ENCODE measurements at regions not wholly inside any gene's neighbourhood (a gene's known extent, or its start where the extent isn't known, plus 50 kb on each side); places are given as distances from the start of the nearest gene placed in this dataset.
"Not testable (repeated sequence)": the region's sequence is repeated elsewhere in the genome, so short reads cannot be mapped to it uniquely, and the experiment has no call there.

GRCh38 chr6:23533944-23534343, 592.1 kb upstream of the NRSN1 start:
- H3K4me3 ChIP-seq: no peak overlapping the region
- H3K27ac ChIP-seq: no peak overlapping the region
- 70 to 78% methylated on average over 7 of the region's 7 CpGs for WGBS, 2 donors
- intact Hi-C loops (cut with DNase I): no loop called here
- no peaks in the 10 kb centered on the region for H3K4me1 ChIP-seq
- no peak for DNase-seq
- no peaks in the 10 kb centered on the region for H3K36me3 ChIP-seq
- H3K9me3 ChIP-seq: no peaks in the 10 kb centered on the region
- H3K27me3 ChIP-seq: no peaks in the 10 kb centered on the region
- no peak for TF ChIP-seq POLR2A (IDR thresholded peaks at IDR 0.05)
- TF ChIP-seq EP300 (IDR thresholded peaks at IDR 0.05): no peak
- TF ChIP-seq CTCF (IDR thresholded peaks at IDR 0.05): no peak

GRCh38 chr6:23534351-23534750, 591.7 kb upstream of the NRSN1 start:
- Histone ChIP-seq H3K4me1 (no peaks in the 10 kb centered on the region), H3K27me3 (no peaks in the 10 kb centered on the region), H3K4me3 (no peak overlapping the region), H3K36me3 (no peaks in the 10 kb centered on the region), H3K27ac (no peak overlapping the region), H3K9me3 (no peaks in the 10 kb centered on the region)
- 51 to 71% methylated on average over 2 of the region's 2 CpGs for WGBS, 2 donors
- no peak for DNase-seq
- TF ChIP-seq EP300 (IDR thresholded peaks at IDR 0.05): no peak
- no peak for TF ChIP-seq POLR2A (IDR thresholded peaks at IDR 0.05)
- no peak for TF ChIP-seq POLR2AphosphoS5 (IDR thresholded peaks at IDR 0.05)
- no peak for TF ChIP-seq CTCF (IDR thresholded peaks at IDR 0.05)
- intact Hi-C loops (cut with DNase I): no loop called here

DNA sequence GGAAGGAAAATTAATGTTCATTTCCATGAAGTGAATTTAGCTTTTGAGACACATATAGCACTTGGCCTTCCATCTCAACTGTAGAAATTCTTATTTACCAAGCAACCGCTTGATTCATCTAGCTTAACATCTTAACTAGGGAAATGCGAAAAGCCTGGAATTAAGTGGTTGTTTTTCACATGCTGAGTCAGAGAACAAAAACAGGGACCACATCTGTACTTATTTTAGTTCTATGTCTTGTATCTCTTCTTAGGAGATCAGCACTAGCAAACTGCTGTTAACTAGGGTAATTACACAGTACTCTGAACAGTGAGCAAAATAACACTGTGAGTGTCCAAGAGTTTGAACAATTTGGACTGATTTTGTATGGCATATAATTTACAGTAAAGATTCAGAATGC, 590.9 kb upstream of the NRSN1 start:
- intact Hi-C loops (cut with DNase I): no loop called here
- Histone ChIP-seq H3K27me3 (no peaks in the 10 kb centered on the region), H3K4me3 (no peak overlapping the region), H3K27ac (no peak overlapping the region), H3K36me3 (no peaks in the 10 kb centered on the region), H3K4me1 (no peaks in the 10 kb centered on the region), H3K9me3 (no peaks in the 10 kb centered on the region)
- no peak for TF ChIP-seq POLR2AphosphoS5 (IDR thresholded peaks at IDR 0.05)
- no peak for TF ChIP-seq EP300 (IDR thresholded peaks at IDR 0.05)
- no peak for TF ChIP-seq CTCF (IDR thresholded peaks at IDR 0.05)
- no peak for TF ChIP-seq POLR2A (IDR thresholded peaks at IDR 0.05)
- no peak for DNase-seq
- WGBS, 2 donors: 92 to 98% methylated on average over 2 of the region's 2 CpGs

- intact Hi-C loops (cut with DNase I): no loop called here
- Histone ChIP-seq H3K27me3 (no peaks in the 10 kb centered on the region), H3K4me3 (no peak overlapping the region), H3K9me3 (no peaks in the 10 kb centered on the region), H3K27ac (no peak overlapping the region), H3K4me1 (no peaks in the 10 kb centered on the region), H3K36me3 (no peaks in the 10 kb centered on the region)
- no peak for TF ChIP-seq CTCF (IDR thresholded peaks at IDR 0.05)
- no peak for TF ChIP-seq POLR2AphosphoS5 (IDR thresholded peaks at IDR 0.05)
- no peak for TF ChIP-seq POLR2A (IDR thresholded peaks at IDR 0.05)
- TF ChIP-seq EP300 (IDR thresholded peaks at IDR 0.05): no peak
- DNase-seq: no peak
Observed at GRCh38 chr6:23537828-23538227, 588.2 kb upstream of the NRSN1 start.

DNA sequence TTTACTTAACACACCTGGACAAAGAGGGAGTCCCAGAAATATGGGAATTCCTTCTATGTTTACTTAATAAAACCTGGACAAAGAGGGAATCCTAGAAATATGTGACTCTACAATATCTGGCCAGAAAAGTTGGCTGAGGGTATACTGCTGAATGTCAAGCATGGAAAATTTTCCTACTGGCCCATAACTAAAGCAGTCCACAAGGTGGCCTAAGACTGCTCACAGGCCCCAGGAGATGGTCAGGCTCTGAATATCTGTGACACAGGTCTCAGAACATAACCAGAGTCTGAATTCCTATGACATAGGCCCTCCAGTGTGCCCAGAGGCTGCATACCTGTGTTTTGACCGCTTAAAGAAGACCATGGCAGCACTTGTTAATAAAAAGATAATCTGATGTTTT, 578.2 kb upstream of the NRSN1 start:
- 0 to 80% methylated on average over 1 of the region's 1 CpG for WGBS, 2 donors
- no peaks in the 10 kb centered on the region for H3K27me3 ChIP-seq
- DNase-seq: no peak
- intact Hi-C loops (cut with DNase I): no loop called here
- TF ChIP-seq POLR2AphosphoS5 (IDR thresholded peaks at IDR 0.05) (no peak), EP300 (IDR thresholded peaks at IDR 0.05) (no peak), CTCF (IDR thresholded peaks at IDR 0.05) (no peak), POLR2A (IDR thresholded peaks at IDR 0.05) (no peak)
- H3K4me1 ChIP-seq: no peaks in the 10 kb centered on the region
- H3K4me3 ChIP-seq: no peak overlapping the region
- no peaks in the 10 kb centered on the region for H3K36me3 ChIP-seq
- H3K9me3 ChIP-seq: no peaks in the 10 kb centered on the region
- H3K27ac ChIP-seq: no peak overlapping the region

GRCh38 chr6:23554953-23555352, 571.1 kb upstream of the NRSN1 start:
- DNase-seq; H3K27ac ChIP-seq; H3K4me3 ChIP-seq; H3K27me3 ChIP-seq; H3K4me1 ChIP-seq; H3K9me3 ChIP-seq; intact Hi-C loops (cut with DNase I); H3K36me3 ChIP-seq: not testable (repeated sequence)
- 89% methylated on average over 1 of the region's 1 CpG for WGBS, 2 donors

Data from sigmoid colon (tissue), 6 donors.